ENCODE measurements at regions not wholly inside any gene's neighbourhood (a gene's known extent, or its start where the extent isn't known, plus 50 kb on each side); places are given as distances from the start of the nearest gene placed in this dataset.
"Not testable (repeated sequence)": the region's sequence is repeated elsewhere in the genome, so short reads cannot be mapped to it uniquely, and the experiment has no call there.

DNA sequence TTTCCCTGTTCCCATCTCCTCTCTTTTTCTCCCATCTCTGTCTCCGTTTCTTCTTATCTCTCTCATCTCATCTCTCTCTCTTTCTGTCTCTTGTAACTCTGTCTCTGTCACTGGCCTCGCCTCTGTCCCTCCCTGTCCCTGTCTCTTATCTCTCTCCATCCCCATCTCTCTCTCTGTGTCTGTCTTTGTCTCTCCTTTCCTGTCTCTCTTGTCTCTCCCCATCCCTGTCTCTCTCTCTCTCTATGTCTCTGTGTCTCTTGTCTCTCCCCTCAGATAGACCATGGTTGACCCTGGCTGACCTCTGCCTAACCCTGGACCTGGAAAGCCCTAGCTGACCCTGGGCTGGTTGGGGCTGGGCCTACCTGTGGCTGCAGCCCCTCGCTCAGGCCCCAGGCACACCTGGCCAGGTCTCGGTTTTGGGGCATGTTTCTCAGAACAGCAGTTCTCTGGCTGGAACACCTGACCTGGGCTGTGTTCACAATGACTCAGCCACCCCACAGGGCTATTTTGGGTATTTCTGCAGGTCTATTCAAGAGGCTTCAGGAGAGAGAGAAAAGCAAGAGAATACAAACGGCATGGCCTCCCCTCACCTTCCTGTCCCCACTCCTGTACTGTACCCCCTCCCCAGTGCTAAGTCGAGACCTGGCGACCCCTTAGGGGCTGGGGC is 174.4 kb downstream of the TMEM121 start:
- TF ChIP-seq, protein P1, sequence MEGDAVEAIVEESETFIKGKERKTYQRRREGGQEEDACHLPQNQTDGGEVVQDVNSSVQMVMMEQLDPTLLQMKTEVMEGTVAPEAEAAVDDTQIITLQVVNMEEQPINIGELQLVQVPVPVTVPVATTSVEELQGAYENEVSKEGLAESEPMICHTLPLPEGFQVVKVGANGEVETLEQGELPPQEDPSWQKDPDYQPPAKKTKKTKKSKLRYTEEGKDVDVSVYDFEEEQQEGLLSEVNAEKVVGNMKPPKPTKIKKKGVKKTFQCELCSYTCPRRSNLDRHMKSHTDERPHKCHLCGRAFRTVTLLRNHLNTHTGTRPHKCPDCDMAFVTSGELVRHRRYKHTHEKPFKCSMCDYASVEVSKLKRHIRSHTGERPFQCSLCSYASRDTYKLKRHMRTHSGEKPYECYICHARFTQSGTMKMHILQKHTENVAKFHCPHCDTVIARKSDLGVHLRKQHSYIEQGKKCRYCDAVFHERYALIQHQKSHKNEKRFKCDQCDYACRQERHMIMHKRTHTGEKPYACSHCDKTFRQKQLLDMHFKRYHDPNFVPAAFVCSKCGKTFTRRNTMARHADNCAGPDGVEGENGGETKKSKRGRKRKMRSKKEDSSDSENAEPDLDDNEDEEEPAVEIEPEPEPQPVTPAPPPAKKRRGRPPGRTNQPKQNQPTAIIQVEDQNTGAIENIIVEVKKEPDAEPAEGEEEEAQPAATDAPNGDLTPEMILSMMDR (conservative IDR thresholded peaks at IDR 0.05; ENCODE audit: low read length): no peak
- DNase-seq (ENCODE audit: low read depth): no peak
- H3K4me3 ChIP-seq (ENCODE audit: low read length): no peak overlapping the region

DNA sequence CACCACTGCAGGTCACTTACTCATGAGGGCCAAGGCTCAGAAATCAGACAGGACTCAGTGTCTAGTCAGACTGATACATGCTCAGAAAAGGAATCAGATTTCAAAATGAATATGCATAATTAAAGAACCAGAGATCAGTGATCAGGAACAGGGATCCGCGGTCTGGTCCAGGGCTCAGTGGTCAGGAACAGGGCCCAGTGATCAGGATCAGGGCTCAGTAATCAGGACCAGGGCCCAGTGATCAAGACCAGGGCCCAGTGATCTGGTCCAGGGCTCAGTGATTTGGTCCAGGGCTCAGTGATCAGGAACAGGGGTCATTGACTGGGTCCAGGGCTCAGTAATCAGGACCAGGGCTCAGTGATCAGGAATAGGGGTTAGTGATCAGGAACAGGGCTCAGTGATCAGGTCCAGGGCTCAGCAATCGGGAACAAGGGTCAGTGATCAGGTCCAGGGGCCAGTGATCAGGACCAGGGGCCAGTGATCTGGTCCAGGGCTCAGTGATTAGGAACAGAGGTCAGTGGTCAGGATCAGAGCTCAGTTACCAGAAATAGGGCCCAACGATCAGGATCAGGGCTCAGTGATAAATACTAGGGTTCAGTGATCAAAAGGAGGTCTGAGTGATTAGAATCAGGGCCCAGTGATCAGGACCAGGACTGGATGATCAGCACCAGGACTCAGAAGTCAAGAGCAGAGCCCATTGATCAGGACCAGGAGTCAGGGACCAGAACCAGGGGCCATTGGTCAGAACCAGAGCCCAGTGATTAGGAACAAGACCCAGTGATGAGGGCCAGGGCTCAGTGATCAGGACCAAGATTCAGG is 175.3 kb downstream of the TMEM121 start:
- no peak overlapping the region for H3K4me3 ChIP-seq (ENCODE audit: low read length)
- DNase-seq (ENCODE audit: low read depth): no peak

DNA sequence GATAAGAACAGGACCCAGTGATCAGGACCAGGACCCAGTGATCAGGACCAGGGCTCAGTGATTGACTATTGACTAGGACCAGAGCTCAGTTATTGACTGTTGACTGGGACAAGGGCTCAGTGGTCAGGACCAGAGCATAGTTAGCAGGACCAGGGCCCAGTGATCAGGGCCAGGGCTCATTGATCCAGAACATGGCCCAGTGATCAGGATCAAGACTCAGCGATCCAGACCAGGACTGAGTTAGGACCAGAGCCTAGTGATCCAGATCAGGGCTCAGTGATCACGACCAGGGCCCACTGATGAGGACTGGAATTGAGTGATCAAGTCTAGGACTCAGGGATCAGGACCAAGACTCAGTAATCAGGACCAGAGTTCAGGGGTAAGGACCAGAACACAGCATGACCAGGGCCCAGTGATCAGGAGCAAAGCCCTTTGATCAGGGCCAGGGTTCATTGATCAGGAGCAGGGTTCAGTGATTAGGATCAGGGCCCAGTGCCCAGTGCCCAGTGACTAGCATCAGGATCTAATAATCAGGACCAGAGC is 176.0 kb downstream of the TMEM121 start:
- no peak overlapping the region for H3K4me3 ChIP-seq (ENCODE audit: low read length)
- no peak for DNase-seq (ENCODE audit: low read depth)
- TF ChIP-seq, protein P1 (conservative IDR thresholded peaks at IDR 0.05; ENCODE audit: low read length): no peak

More for the DNA sequence above, 175.3 kb downstream of the TMEM121 start:
- TF ChIP-seq, protein P1 (conservative IDR thresholded peaks at IDR 0.05; ENCODE audit: low read length): no peak

DNA sequence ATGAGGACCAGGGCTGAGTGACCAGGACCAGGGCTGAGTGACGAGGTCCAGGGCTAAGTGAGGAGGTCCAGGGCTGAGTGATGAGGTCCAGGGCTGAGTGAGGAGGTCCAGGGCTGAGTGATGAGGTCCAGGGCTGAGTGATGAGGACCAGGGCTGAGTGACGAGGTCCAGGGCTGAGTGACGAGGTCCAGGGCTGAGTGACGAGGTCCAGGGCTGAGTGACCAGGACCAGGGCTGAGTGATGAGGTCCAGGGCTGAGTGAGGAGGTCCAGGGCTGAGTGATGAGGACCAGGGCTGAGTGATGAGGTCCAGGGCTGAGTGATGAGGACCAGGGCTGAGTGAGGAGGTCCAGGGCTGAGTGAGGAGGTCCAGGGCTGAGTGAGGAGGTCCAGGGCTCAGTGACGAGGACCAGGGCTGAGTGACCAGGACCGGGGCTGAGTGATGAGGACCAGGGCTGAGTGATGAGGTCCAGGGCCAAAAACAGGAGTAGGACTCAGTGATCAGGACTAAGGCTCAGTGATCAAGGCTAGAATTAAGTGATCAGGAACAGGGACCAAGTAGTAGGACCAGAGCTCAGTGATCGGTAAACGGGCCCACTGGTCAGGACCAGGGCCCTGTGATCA is 176.8 kb downstream of the TMEM121 start:
- H3K4me3 ChIP-seq (ENCODE audit: low read length); DNase-seq (ENCODE audit: low read depth): not testable (repeated sequence)

DNA sequence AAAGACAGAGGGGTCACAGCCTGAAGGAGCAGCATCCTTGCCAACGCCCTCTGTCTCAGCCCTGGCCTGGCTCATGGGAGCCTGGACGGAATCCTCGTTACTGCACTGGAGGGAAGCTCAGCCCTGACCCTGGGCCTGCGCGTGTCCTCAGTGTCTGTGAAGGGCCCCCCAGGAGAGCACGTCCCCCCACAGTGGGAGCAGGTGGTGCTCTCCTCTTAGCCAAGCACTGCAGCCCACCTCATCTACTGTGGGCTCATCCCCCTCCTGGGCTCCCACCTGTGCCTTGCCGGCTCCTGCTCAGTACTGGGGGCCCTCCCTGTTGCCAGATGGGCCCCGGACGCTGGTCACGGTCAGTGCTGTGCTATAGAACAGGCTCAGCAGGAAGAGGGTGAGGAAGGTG is 177.7 kb downstream of the TMEM121 start:
- H3K4me3 ChIP-seq (ENCODE audit: low read length); DNase-seq (ENCODE audit: low read depth): not testable (repeated sequence)

DNA sequence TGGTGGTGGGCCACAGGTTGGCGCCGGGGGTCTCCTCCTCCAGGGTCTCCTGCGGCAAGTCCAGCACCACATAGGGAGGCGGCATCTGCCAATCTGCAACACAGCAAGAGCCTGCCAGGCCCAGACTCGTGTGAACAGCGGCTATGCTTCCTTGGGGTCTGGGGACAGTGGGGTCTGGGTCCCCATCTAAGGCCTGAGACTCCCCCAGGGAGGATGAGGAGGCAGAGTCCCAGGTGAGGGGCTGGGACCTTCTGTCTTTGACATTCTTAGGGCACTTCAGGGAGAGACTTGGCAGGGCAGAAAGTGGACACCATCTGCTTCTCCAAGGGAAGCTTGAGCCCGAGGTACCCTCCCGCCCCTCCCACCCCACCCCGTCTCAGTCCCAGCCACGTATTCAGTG is 178.1 kb downstream of the TMEM121 start:
- not testable (repeated sequence) for H3K4me3 ChIP-seq (ENCODE audit: low read length); DNase-seq (ENCODE audit: low read depth)

DNA sequence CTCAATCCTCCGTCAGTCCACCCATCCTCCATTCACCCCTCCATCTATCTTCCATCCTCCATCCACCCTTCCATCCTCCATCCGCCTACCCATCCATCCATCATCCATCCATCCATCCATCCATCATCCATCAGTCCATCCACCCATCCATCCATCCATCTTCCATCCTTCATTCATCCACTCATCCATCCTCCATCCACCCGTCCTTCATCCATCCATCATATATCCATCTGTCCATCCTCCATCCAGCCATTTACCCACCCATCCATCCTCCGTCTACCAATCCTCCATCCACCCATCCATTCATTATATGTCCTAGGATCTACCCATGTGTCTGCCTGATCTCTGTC is 179.1 kb downstream of the TMEM121 start:
- not testable (repeated sequence) for DNase-seq (ENCODE audit: low read depth); H3K4me3 ChIP-seq (ENCODE audit: low read length)

DNA sequence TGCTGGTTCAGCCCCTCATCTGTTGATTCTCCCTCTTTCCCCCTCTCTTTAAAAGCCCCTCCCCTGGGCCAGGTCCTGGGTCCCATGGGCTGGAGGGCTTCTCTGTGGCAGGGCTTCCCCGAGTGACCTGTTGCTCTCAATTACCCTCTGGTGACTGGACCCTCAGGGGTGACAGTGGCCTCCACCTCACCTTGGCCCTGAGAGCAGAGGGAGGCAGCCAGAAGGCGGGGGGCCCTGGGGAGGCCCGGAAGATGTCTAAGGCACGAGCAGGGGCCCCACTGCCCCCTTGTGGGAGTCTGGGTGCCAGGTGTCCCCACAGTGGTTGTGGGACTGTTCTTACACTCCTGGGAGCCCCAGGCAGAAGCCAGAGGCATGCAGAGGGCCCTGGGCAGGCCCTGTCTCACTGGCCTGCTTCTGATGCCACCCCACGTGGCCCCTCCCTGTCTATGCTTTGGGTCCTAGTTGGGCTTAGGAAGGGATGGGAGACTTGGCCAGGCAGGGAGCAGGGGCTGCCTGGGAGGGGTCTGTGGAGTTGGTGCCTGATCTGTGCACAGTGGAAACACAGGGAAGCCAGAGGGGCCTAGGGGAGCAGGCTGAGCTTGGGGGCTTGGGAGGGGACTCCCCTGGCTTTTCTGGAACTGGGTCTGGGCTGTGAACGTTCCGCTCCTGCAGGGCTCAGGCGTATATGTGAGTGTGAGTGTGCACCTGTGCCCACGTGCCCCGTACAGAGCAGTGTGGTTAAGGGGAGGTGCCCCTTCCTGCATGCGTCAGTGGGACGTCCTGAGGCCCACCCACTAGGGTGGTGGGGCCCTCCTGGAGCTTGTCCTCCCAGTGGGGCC is 179.7 kb downstream of the TMEM121 start:
- DNase-seq (ENCODE audit: low read depth); H3K4me3 ChIP-seq (ENCODE audit: low read length): not testable (repeated sequence)

DNA sequence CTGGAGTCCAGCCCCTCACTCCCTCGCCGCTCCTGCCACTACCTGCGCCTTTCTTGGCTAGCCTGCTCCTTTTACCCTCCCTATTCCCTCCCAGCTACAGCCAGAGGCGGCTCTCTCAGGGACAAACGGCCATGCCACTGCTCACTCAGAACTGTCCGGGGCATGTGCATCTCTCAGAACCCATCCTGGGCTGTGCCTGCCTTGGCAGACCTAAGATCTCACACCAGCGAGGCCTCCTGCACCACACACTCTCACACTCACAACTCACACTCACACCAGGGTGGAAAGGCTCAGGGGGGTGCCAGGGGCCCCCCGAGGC is 180.3 kb downstream of the TMEM121 start:
- DNase-seq (ENCODE audit: low read depth); H3K4me3 ChIP-seq (ENCODE audit: low read length): not testable (repeated sequence)

DNA sequence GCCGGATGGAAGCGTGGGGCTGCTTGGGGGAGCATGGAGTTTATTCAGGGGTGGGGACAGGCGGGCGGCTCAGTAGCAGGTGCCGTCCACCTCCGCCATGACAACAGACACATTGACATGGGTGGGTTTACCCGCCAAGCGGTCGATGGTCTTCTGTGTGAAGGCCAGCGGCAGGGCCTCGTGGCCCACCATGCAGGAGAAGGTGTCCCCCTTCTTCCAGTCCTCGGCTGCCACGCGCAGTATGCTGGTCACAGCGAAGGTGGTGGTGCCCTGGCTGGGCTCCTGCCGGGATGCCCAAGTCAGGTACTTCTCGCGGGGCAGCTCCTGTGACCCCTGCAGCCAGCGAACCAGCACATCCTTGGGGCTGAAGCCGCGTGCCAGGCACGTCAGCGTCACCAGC is 180.7 kb downstream of the TMEM121 start:
- DNase-seq (ENCODE audit: low read depth); H3K4me3 ChIP-seq (ENCODE audit: low read length): not testable (repeated sequence)

DNA sequence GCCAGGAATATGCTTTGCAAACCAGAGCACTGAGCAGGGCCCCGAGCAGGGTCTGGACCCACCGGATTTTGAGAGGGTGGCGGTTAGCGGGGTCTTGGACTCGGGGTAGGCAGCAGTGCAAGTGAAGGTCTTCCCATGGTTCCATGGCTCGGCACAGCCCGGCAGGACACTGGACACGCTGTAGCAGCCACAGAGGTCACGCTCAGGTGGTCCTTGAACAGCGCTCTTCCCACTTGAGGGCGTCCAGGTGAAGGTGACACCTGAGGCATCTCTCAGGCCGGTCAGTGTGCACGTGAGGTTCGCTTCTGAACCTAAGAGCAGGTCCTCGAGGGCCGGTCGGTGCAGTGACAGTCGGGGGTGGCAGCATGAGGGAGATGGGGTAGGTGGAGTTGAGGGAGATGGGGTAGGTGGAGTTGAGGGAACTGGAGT is 181.4 kb downstream of the TMEM121 start:
- H3K4me3 ChIP-seq (ENCODE audit: low read length); DNase-seq (ENCODE audit: low read depth): not testable (repeated sequence)

DNA sequence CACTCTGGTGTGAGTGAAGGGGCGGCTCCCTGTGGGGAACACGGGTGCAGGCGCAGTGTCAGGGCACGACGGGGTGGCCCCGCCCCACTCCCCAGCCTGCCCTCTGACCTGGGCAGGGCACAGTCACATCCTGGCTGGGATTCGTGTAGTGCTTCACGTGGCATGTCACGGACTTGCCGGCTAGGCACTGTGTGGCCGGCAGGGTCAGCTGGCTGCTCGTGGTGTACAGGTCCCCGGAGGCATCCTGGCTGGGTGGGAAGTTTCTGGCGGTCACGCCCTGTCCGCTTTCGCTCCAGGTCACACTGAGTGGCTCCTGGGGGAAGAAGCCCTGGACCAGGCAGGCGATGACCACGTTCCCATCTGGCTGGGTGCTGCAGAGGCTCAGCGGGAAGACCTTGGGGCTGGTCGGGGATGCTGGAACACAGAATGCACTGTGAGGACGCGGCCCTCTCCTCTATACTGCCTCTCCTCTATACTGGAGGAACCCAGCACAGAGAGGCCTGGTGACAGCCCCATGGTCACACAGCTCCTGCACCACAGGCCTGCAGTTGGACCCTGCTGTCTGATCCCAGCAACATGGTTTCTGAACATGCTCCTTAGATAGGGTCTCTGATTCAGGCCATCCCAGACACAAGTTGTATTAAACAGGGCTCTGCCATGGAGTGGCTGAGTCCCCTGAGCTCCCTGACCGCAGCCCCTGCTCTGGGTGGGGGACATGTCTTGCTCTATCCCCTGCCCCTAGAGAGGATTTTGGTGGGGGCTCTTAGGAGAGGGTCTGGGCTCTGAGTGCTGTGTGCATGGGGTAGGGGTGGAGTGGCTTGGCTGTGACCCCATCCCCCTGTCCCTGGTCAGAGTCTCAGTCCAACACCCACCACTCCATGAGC is 182.1 kb downstream of the TMEM121 start:
- not testable (repeated sequence) for H3K4me3 ChIP-seq (ENCODE audit: low read length); DNase-seq (ENCODE audit: low read depth)
